ENCODE measurements at regions not wholly inside any gene's neighbourhood (a gene's known extent, or its start where the extent isn't known, plus 50 kb on each side); places are given as distances from the start of the nearest gene placed in this dataset.

GRCh38 chr2:207458582-207458981 is 71.2 kb upstream of the CREB1 start:
- TF ChIP-seq ZNF274 (IDR thresholded peaks at IDR 0.05; ENCODE audit: low read depth, low read length) (no peak), YY1 (IDR thresholded peaks at IDR 0.05; ENCODE audit: insufficient read depth, insufficient read length) (no peak)

All from NT2/D1 (cell line).